GM21526 (cell line): ENCODE measurements at regions not wholly inside any gene's neighbourhood (a gene's known extent, or its start where the extent isn't known, plus 50 kb on each side); places are given as distances from the start of the nearest gene placed in this dataset.

Experiments
- ATAC-seq: cut with Tn5 transposase; IDR thresholded peaks from one replicate; pipeline ENCODE4 v1.9.1; 2021; ENCODE audit warnings: moderate library complexity; ENCODE audit not compliant: unreplicated experiment, low FRiP score

DNA sequence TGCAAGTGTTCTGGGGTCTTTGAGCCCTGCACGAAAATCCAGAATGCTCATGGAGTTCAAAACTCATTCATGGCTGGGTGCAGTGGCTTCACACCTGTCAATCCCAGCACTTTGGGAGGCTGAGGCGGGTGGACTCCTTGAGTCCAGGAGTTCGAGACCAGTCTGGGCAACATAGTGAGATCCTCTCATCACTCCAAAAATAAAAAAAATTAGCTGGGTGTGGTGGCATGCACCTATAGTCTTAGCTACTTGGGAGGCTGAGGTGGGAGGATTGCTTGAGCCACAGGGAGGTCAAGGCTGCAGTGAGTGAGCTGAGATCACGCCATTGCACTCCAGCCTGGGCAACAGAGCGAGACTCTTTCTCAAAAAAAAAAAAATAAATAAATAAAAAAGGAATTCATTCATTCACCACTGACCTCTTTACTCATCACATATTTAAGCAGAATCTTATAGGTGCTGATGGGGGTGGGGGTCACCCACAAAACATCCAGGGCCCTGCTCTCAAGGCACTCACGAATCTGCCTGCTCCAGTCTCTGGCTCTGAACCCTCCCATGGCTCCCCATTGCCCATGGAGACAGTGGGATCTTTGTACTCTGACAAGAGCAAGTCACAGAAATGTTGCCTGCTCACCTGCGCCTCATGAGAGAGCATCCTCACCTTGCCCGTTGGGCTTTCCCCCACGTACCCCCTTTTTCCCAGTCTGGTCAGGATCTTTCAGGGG, 76.7 kb upstream of the IER5L start:
- no peak for ATAC-seq

DNA sequence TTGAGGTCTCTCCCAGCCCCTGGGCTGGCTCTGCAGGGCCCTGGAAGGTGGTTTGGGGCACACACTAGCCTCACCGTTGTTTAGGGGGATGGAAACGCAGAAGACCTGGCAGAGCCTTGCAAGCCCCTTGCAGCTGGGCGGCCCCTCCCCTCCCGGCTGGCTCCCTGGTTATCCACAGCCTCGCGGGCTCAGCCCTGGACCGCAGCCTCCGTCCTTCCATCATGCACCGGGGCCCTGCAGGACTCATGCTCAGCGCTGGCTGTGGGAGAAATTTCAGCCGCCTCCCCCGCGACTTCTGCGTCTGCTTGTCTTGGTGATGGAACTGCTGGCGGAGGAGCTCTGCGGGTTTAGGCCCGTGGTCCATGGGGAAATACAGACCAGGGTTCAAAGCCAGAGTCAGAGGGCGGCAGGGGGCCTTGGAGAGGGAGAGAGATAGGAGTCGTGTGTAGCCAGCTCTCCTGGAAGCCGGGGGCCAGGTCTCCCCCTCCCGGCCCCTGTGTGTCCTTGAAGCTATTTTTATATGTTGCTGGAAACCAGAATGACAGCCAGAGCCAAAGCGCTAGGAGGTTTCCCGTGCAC, 75.8 kb upstream of the IER5L start:
- no peak for ATAC-seq

DNA sequence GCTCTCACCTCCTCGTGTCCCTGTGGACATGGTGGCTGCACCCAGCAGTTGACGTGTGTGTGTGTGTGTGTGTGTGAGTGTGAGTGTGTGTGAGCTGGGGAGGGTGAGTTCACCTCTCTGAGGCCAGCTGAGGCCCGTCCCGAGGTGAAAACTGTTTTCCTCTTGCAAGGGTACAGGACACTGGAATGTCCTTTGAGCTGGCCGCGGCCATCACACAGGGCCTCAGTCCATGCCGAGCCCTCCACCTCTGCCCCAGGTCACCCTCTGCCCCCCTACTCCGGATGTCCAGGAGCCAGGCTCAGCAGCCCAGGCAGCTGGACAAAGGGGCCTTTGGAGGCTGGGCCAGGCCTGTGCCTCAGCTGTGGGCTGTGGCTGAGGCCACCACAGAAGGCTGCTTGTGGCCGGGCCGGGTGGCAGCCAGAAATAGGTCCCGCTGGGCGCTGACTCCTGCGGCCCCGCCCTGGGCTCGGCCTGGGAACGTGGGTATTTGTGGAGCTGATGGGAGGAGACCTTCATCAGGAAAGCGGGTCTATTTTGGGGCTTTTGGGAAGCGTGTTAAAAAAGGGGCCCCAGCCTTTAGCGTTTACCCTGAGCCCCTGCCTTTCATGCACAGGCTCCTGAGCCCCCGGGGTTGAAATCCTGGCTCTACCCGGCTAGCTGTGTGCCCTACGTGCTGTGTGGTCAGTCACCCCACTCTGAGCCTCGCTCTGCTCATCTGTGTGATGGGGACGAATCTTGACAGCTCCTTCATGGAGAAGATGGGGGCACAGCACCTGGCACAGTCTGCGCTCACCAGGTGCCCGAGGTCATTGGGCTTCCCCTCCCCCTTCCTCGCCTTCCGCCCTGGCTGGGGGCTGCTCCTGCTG, 75.1 kb upstream of the IER5L start:
- no peak for ATAC-seq

- no peak for ATAC-seq
Observed at GRCh38 chr9:129250786-129251185, 72.7 kb upstream of the IER5L start.

GRCh38 chr9:129247285-129248153, 69.5 kb upstream of the IER5L start:
- no peak for ATAC-seq

DNA sequence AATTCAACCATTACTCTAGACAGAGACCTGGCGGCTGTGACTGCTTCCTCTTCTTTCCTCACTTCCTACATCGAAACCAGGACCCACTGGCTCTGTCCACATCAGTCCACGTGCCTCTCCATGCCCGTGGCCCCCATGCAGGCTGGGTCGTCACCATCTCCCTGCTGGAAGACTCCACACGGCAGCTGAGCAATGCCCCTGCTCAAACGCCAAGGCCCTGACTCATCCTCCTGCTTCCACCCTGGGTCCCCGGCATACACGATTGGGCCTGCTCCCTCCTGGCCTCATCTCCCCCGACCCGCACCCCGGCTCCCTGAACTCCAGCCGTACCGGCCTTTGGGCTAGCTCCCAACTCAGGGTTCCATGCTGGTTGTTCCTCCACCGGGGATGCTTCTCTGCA, 67.2 kb upstream of the IER5L start:
- no peak for ATAC-seq

GRCh38 chr9:129242971-129243561, 65.0 kb upstream of the IER5L start:
- no peak for ATAC-seq

- ATAC-seq = no peak
Observed at GRCh38 chr9:129242191-129242941, 64.3 kb upstream of the IER5L start.

GRCh38 chr9:129241725-129242124, 63.7 kb upstream of the IER5L start:
- ATAC-seq = no peak

DNA sequence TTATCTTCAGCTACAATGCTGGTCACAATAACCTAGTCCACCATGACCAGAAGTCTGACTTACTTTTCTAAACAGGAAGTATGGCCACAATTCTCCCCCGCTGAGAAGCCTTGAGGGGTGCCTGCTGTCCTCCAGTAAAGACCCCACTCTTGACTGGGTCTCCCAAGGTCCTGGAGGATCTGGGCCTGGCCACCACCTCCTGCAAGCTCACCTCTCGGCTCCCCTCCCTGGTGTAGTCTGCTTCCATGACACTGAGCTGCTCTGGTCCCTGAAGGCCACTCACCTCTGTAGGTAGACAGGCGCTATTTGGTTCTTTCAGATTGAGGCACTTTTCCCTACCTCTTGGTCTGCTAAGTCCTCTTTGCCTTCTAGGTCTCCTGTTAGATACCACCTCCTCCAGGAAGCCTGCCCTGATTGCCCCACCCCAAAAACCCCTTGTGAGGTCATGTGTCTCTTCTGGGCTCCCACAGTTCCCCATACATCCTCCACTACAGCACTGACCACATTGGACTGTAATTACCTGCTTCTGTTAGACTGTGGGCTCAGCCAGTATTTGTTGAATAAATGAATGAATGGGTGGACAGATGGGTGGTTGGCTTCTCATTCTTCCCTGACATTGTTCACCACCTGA, 62.6 kb upstream of the IER5L start:
- no peak for ATAC-seq

DNA sequence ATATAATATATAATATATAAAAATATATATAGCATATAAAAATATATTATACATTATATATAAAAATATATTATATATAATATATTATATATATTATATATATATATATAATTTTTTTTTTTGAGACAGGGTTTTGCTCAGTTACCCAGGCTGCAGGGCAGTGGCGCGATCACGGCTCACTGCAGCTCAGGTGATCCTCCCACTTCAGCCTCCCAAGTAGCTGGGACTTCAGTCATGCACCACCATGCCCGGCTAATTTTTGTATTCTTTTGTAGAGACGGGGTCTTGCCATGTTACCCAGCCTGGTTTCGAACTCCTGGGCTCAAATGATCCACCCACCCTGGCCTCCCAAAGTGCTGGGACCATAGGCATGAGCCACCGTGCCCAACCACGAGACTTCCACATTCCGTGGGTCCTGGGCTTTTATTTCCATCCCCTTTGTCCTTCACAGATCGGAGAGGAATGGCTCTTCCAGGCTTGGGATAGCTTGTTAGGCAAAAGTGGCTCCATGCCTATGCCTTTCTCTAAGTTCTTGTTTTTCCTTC, 62.0 kb upstream of the IER5L start:
- no peak for ATAC-seq

DNA sequence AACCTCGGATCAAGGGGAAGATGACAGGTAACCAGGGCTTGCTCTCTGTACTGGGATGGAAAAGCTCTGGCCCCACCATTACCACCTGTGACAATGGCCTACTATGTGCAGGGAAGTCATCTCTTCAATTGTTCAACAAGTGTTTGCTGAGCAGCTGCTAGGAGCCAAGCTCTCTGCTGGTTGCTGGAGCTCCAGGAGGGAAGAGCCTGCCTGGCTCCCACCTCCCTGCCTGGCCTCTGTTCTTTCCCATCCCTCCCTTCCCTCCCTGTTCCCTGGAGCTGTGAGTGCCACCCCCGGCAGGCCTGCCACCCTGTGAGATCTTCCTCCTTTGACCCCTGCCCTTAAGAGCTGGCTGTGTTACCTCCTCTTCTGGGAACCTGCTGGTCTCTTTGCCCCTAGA, 59.7 kb upstream of the IER5L start:
- no peak for ATAC-seq

- ATAC-seq = no peak
Observed at GRCh38 chr9:129237164-129237611, 59.1 kb upstream of the IER5L start.

- no peak for ATAC-seq
Observed at GRCh38 chr9:129236441-129237145, 58.5 kb upstream of the IER5L start.

DNA sequence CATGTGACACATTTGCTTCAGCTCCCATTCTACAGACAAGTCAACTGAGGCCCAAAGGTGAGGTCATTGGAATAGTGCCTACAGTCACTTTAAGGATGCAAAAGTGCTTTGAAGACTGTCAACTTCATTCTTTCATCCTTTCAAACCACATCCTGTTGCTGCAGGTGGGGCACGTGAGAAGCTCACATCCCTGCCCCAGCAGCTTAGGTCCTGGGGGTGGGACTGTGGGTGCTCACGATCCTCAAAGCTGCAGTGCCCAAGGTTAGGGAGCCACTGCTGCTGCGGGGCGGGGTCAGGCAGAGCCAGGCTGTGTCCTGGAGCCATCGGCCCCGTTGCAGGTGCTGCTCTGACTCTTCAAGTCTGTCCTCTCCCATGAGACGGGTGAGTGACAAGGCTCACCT, 57.9 kb upstream of the IER5L start:
- no peak for ATAC-seq

- no peak for ATAC-seq
Observed at GRCh38 chr9:129235041-129235930, 57.2 kb upstream of the IER5L start.

DNA sequence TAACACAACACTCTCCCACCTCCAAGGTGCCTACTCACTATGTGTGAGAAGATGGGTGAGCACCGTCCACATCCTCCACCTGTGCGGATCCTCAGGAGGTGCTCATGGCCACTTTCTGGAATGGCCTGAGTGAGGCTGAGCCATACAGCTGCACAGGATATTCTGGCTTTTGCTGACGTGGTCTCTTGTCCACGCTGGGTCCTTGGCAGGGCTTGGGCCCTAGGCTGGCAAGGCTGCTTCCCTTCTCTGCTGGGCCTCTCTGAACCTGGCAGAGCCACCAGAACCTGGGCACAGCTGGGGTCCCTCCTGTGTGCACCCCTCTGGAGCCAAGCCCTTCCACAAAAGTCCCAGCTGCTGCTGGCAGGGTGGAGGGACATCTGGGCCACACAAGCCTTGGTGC, 56.4 kb upstream of the IER5L start:
- no peak for ATAC-seq
